WERI-Rb-1 (cell line): ENCODE measurements at regions not wholly inside any gene's neighbourhood (a gene's known extent, or its start where the extent isn't known, plus 50 kb on each side); places are given as distances from the start of the nearest gene placed in this dataset.

Experiments used
- DNase-seq: peaks from one replicate; pipeline ENCODE4 v3.0.0-alpha.2; 2020
- H3K27ac ChIP-seq: fragments of 250-450 bp; sonication (Bioruptor Pico); 2 replicates; pipeline ENCODE4 v1.5.1; 2020; ENCODE audit warnings: mild to moderate bottlenecking, moderate library complexity
- H3K27me3 ChIP-seq: fragments of 250-450 bp; sonication (Bioruptor Pico); 2 replicates; pipeline ENCODE4 v1.5.1; 2021; ENCODE audit warnings: mild to moderate bottlenecking, low read depth, moderate library complexity; ENCODE audit not compliant: insufficient read depth, severe bottlenecking
- H3K36me3 ChIP-seq: fragments of 250-450 bp; sonication (Bioruptor Pico); 2 replicates; pipeline ENCODE4 v1.5.1; 2020; ENCODE audit warnings: mild to moderate bottlenecking, moderate library complexity
- H3K4me3 ChIP-seq: 2 replicates; pipeline ENCODE4 v1.5.1; 2011; ENCODE audit warnings: low read depth, mild to moderate bottlenecking, control low read depth, low read length
- H3K9me3 ChIP-seq: fragments of 250-450 bp; sonication (Bioruptor Pico); 2 replicates; pipeline ENCODE4 v1.5.1; 2021; ENCODE audit warnings: mild to moderate bottlenecking, moderate library complexity; ENCODE audit not compliant: severe bottlenecking
- CTCF ChIP-seq: IDR thresholded peaks from 2 replicates; pipeline ENCODE4 v1.5.1; 2011; ENCODE audit warnings: low read depth, mild to moderate bottlenecking, control low read depth, inconsistent platforms, low read length

GRCh38 chr21:35619184-35619583 lies 441.1 kb downstream of the SETD4 start:
- Histone ChIP-seq H3K36me3 (no peaks in the 10 kb centered on the region), H3K4me3 (no peak overlapping the region), H3K27ac (no peak overlapping the region), H3K9me3 (no peaks in the 10 kb centered on the region), H3K27me3 (peaks cover 49% of the 10 kb centered on the region)
- no peak for TF ChIP-seq CTCF
- no peak for DNase-seq

GRCh38 chr21:35617491-35617890 lies 442.8 kb downstream of the SETD4 start:
- DNase-seq: no peak
- no peaks in the 10 kb centered on the region for H3K9me3 ChIP-seq
- TF ChIP-seq CTCF: no peak
- no peak overlapping the region for H3K4me3 ChIP-seq
- no peak overlapping the region for H3K27ac ChIP-seq
- H3K36me3 ChIP-seq: no peaks in the 10 kb centered on the region
- peaks cover 57% of the 10 kb centered on the region for H3K27me3 ChIP-seq

- no peak overlapping the region for H3K4me3 ChIP-seq
- no peak for TF ChIP-seq CTCF
- no peak overlapping the region for H3K27ac ChIP-seq
- H3K36me3 ChIP-seq: no peaks in the 10 kb centered on the region
- peaks cover 66% of the 10 kb centered on the region for H3K27me3 ChIP-seq
- no peak for DNase-seq
- H3K9me3 ChIP-seq: no peaks in the 10 kb centered on the region
Measured at GRCh38 chr21:35616090-35616489, 444.2 kb downstream of the SETD4 start.

GRCh38 chr21:35615325-35615724 lies 445.0 kb downstream of the SETD4 start:
- Histone ChIP-seq H3K36me3 (no peaks in the 10 kb centered on the region), H3K27ac (no peak overlapping the region), H3K27me3 (peaks cover 73% of the 10 kb centered on the region), H3K4me3 (no peak overlapping the region), H3K9me3 (no peaks in the 10 kb centered on the region)
- TF ChIP-seq CTCF: no peak
- DNase-seq: no peak

GRCh38 chr21:35614396-35614921 lies 445.9 kb downstream of the SETD4 start:
- no peak for TF ChIP-seq CTCF
- no peak for DNase-seq
- no peaks in the 10 kb centered on the region for H3K9me3 ChIP-seq
- no peak overlapping the region for H3K27ac ChIP-seq
- no peak overlapping the region for H3K4me3 ChIP-seq
- peaks cover 79% of the 10 kb centered on the region for H3K27me3 ChIP-seq
- no peaks in the 10 kb centered on the region for H3K36me3 ChIP-seq

GRCh38 chr21:35611708-35612132 lies 448.6 kb downstream of the SETD4 start:
- no peak for TF ChIP-seq CTCF
- Histone ChIP-seq H3K9me3 (no peaks in the 10 kb centered on the region), H3K4me3 (no peak overlapping the region), H3K27me3 (peaks cover 86% of the 10 kb centered on the region), H3K27ac (no peak overlapping the region), H3K36me3 (no peaks in the 10 kb centered on the region)
- DNase-seq: no peak
